Fibroblast of skin of right biceps (primary cell): ENCODE measurements at regions not wholly inside any gene's neighbourhood (a gene's known extent, or its start where the extent isn't known, plus 50 kb on each side); places are given as distances from the start of the nearest gene placed in this dataset.

ENCODE experiments used
- DNase-seq: peaks from one replicate; pipeline ENCODE4 v3.0.0-alpha.2; 2013

DNA sequence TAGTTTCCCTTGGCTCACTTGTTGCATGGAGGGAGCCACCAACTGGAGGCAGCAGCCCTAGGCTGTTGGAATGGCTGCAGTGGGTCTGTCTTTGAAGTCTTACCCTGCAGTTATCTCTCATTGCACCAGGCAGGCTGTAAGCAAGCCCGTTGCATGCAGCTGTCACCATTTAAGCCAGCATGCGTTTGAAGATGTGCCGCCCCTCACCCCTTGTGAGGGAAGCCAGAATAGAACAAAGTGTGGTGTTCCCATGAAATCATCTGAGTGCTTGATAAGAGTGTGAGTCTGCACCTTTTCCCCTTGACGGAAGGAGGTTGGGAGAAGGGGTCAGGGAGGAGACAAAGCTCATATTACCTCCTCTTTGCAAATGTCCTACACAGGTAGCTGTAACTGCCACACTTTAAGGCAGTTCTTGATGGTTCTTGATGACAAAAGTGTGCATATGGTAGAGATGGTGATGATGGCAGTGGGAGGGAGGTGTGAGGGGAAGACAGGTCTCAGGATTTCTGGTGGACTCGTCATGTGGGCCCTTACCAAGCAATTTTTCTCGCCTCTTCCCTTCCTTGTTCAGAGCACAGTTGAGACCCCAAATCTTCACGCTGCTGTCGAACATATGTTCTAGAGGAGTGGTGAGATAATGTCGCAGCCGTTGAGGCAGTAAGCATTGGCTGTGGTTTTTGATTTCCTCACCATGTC is 191.4 kb upstream of the LEF1 start:
- no peak for DNase-seq

DNA sequence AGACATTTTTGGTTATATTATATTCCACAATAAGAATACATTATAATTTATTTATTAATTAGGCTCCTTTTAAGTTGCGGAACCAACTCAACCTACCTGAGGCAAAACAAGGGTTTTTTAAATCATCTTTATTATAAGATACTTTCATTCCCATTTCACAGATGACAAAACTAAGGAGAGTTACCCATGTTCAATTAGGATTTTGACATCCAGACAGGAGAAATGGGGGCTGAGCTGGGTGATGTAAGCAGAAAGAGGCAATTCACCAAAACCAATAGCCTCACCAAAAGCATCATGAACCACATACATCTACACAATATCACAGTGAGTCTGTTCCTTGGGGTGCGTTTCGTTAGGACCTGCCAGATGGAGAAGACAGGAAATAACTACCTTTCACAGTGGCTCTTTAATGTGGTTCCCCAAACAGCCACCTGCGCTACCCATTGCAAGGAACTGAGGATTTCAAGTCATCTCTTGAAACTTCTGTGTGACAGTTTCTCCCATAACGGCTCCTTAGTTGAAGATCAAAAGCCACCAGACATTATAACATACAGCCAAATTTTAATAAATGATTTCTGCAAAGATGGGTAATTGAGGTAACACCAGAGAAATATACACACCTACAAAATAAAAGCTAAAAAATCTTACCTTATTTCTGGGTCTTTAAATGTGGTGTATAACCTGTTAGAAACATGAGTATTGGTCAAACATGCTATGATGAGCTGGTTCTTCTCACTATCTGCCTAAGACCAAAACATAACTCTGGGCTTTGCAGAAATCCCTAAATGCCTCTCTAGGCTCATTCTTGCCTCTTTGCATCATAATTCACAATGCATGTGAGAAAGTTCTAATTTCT is 190.6 kb upstream of the LEF1 start:
- DNase-seq = no peak

DNA sequence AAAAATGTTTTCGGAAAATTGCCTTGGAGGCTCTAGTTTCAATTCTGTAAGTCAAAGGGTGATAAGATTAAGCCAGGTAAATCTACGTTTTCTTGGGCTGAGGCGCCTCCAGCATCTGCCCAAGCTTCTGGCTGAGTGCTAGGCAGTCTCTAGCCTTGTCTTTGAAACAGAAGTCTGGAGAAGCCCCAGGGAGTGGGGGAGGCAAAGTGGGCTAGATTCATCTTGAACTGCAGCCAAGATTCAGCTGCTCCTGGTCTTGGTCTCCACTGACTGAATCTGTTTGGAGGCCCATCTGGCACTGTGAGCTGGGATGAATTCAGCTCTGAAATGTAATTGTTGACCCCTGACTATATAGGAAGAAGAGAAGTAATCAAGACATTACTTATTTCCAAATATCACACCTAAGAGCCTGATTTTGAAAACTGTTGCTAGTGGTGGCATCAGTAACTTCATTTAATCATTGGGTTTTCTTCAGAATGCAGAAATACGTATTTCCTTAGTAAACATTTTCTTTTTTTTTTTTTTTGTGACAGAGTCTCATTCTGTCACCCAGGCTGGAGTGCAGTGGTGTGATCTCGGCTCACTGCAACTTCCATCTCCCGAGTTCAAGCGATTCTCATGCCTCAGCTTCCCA is 187.3 kb upstream of the LEF1 start:
- DNase-seq = no peak

DNA sequence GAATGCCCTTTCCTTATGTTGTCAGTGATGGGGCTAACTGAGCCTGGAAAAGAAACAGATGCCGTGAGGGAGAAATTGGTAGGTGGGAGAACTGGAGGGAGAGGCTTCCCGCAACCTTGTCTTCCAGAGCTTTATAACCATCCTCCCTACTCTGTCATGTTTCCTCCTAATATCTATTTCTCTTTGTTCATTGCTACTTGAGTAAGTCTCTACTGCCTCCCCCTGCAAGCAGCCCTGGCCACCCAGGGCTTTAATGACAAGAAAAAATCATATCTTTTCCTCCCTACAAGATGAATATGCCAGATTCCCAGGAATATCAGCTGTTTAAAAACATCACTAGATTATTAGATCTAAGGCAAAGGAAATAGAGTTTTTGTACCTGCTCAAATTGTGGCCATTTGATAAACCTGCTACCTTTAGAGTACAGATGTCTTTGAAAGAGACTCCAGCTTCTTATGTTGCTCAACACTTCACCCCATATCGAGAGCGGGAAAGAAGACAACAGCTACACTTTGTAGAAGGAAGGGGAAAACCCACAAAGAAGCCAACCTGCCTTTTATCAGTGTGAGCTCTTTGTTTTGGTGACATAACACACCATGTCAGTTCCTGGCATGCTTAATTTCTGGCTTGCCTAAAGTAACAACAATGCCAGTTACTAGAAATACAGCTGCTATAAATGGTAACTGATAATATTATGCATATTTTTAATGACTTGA is 186.6 kb upstream of the LEF1 start:
- no peak for DNase-seq

DNA sequence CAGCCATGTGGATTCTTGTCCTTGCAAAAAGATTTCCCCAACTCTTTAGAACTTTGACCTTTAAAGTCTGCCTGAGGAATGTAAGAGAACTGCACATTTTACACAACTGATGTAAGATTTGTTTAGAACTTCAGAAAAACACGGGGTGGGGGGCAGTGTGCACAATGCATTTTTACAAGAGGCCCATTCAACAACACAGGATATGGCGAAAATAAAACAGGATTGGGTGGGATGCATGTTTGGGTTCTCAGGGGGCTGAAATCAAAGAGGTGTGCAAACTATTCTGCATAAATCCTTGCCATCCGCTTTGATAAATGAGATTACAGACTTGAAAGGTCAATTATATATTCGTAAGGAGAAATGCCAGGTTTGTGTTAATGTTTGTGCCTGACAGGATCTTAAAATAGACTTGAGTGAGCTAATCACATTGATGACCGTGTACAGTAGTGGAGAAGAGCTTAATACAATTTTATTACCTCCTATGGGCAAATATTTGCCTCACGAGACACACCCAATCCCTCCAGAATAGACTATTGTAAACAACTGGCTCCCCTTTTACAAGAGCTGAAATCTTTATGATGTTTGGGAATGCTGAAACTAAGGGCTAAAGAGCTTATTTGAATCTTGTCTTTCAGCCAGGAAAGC is 184.1 kb upstream of the LEF1 start:
- no peak for DNase-seq

DNA sequence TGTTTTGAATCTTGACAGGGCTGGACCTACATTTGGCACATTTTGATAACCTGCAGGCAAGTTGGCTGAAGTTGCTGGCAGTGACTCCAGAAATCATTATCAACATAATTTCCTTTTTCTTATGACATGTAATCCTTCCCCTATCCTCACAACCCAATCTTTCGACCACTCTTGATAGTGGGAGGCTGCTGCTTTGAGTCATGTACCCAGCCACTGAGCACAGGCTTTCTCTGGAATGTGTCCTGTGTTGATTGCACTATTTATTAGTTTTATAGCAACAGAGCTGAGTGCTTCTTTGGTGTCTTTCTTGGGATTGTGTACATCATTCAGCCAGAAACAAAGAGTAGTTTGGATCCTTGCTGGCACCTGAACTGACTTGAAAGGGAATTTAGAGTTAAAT is 183.1 kb upstream of the LEF1 start:
- peak; percentile 38 for DNase-seq

DNA sequence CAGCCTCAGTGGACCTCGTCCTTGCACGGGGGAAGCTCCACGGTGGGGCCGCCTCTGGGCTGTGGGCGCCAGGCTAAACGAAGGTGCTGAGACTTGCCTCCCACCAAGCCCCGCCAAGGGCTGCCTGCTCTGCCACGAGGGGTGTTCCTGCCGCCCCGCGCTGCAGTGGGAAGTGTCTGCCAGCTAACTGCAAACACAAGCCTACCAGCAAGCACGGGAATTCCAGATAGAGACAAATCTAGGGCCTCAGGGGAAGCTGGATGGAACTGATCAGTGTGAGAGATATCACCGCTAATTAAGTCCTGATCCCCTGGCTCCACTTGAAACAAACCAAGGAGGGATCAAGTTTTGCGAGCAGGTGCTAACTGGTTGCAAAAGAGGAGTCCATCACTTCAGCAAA is 181.6 kb upstream of the LEF1 start:
- no peak for DNase-seq

DNA sequence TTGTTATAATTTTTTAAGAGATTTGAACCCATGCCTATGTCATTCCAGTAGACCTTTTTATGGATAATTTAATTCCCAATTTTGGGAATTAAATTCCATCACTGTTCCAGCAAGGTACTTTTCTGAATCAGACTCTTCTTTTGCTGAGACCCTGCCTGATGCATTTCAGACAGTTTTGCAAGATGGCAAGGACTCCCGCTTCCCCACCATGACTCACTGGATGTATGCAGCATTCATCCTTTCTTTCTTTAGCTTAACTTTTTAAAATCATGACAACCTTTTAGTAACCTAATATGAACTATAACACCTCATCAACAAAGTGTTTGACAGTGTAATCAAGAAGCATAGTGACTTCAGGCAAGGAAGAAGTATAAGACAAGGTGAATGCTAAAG is 178.1 kb upstream of the LEF1 start:
- DNase-seq = peak; percentile 63

DNA sequence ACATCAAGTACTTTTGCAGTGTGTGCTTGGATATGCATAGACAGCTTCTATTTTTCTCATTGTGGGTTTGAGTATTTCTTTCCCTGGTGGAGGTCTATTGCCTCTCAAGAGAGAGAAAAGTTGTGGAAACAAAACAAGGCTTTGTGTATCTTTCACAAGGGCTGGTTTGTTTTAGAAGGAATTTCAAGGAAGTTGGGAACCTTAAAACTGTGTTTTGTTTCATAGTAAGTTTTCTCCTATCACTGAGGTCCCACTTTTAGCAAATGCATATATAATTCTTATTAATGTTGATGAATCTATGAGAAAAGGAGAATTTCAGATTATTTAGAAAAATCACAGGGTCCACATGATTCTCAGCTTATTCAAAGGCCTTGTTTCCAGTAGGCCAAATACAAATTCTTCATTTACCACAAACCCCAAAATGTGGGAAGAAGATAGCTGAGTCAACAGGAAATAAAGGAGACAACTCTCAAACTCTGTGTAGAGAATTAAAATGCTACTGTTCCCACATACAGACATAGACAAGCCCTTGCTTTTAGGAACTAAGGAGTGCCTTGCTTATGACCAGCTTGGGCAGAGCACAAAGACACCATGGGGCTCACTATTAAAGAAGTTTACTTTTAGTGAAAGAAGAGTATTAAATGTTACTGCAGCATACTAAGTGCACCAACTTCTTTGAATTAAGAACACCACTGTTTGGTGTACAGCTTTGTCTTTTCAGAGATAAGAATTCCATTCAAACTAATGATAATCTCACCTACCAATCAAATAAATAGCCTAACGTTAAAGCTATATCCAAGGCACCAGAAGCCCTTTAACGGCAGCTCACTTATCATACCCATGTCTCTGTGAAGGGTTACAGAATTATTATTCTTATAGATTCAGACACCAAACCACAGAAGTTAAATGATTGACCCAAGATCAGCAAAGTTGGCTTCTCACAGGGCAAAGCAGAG is 177.4 kb upstream of the LEF1 start:
- DNase-seq = peak; percentile 88

DNA sequence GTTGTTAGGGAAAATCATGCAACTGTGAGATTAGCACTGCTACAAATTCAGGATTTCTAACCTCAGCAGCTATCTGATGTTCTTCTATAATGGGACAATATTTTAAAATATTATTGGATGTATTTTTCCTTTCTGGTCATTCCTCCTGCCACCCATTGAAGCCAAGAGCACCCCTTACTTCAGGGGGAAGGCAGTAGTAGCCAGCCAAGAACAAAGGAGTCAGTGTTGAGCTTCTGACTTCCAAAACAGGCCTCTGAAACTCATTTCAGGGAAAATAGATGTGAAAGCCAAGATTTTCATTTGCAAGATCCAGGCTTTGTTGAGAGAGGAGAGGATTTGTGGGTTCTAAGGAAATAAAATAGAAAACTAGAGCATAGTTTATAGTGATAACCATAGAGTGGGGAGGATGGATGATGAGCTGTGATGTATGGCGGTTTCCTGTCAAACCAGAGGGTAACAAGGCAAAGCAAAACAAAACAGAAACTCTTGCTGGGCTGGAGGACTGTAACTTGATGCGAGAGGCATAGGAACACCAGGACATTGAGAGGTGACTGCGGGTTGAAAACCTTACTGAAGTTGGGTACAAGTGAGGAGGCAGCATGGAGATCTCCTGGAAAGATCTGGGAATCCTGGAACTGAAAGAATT is 173.7 kb upstream of the LEF1 start:
- DNase-seq = no peak

DNA sequence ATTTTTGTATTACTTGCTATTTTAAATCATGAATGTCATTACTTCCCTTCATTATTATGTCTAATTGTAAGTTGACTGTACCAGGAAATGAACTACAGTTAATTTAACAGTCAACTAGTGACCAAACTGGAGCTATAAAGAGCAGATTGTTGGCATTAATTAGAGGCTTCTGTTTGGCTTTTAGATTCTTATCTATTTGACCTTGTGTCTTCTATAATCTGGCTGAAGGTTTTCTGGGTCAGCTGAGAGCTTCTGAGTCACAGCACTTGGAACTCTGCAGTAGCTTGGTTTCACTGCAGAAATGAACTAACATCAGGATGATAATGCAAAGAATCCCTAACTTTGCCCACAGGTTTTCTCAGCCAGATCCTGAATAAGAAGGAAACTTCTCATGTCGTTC is 169.2 kb upstream of the LEF1 start:
- DNase-seq = peak; percentile 57

DNA sequence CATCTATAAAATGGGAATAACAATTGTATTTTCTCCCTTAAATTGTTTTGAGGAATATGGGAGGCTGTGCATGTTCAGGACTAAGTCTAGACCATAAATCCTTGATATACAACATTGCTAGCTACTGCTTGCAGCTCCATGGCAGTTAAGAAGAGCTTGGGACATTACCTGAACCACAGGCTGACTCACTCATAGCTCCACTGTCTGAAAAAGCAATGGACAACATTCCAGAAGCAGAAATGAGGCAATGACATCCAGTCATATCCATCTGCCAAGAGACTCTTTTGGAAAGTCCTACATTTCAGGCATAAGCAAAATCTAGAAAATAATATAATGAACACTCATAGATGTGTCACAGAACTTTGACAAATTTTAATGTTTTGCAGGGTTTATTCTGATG is 167.3 kb upstream of the LEF1 start:
- DNase-seq = peak; percentile 86

DNA sequence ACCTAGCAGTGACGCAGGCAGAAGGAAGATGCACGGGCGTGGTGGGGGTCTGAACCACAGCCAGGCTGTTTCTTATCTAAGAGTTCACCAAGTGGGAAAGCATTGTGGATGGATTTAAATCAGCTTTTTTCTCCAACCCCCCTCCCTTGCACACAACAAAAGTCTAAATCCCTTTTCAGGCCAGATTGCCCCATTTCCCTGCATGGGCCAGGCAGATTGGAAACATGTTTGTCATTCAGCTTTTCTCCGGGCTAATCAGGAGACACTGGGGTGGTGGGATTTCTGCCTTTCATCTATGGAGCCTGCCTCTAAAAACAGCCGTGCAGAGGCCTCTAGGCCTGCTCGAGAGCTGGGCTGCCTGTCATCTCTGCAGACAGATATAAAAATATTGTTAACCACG is 166.3 kb upstream of the LEF1 start:
- no peak for DNase-seq

DNA sequence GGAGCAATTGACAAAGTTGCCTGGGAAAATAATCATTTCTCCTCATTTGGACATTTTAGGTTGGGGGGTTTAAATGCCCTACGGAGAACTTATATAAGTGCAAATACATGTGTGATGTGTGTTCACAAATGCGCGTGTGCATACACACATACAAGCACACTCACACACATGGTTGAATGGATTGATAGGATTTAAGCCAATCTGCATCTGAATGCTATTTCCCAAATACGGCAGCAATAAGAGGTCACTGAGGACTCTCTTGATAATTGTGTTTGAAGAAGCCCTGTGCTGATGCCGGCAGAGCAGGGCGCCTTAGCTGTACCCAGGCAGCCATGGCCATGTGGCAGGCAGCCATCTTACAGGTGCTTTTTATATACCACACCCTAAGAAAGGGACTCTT is 165.3 kb upstream of the LEF1 start:
- no peak for DNase-seq

DNA sequence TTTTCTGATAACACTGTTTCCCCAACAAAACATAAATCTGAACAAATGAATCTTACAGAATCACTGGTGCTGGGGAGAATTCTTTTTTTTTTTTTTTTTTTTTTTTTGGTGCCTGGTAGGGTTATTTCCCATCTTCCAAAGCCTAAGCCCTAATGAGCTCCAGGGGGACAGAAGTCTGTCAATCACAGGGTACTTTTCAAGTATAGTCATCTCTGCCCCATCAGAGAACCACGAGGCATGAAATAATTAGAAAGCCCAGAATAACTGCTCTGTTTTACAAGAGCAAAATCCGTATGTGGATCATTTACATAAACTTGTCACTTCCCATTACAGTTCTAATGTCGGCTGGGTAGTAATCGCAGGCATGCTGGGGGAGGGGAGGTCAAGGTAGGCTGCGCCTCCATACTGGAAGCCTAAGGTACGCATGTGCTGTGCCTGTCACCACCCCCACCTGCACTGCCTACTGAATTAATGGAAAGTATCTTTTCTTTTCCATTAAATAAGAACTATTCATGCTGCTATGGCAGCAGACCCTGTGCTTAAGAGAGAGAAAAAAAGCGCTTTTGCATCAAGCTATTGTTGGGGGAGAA is 164.7 kb upstream of the LEF1 start:
- DNase-seq = no peak

DNA sequence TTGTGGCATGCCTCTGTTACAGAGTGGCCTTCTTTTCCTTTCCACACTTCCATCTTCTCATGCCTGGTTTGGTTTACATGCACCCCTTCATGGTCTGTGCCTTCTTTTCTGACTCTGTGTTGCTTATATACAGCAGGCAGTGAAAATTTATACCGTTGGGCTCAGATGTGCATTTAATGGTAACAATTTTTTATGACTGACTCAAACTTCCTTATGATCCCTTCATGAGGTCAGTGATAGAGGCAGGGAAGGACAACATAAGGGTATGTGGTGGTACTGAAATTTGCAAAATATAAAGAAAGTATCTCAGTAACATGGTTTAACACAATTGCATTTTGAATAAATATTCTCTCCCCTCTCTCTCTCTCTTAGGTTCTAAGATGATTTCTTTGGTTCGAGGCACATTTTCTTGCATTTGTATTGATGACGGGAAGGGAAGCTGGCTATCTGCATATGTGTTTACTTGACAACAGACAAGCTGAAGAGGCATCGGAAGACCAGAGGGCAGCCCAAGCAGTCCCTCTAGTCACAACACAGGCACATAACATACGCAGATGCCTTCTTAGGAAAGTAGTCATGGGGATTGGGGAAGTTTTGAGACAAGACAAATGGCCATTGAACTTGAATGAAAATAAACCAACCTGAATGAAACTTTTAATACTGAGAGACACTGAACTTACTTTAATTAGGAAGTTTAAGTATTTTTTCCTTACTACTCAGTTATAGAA is 163.3 kb upstream of the LEF1 start:
- no peak for DNase-seq

DNA sequence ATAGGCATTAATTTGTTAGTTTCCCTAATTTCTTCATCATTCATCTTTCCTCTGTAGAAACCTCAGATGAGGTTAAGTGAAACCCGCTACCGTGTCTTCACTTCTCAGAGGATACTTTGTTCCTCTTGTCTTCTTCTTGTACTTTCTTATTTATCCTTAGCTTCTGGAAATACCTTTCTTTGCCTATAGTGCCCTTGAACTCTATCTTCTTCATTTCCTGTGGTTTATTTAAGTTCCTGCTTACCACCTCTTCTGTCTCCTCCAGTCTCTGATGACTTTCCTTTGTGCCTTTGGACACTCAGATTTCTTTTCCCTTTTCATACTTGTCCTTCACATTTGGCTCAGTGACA is 159.6 kb upstream of the LEF1 start:
- DNase-seq = no peak

DNA sequence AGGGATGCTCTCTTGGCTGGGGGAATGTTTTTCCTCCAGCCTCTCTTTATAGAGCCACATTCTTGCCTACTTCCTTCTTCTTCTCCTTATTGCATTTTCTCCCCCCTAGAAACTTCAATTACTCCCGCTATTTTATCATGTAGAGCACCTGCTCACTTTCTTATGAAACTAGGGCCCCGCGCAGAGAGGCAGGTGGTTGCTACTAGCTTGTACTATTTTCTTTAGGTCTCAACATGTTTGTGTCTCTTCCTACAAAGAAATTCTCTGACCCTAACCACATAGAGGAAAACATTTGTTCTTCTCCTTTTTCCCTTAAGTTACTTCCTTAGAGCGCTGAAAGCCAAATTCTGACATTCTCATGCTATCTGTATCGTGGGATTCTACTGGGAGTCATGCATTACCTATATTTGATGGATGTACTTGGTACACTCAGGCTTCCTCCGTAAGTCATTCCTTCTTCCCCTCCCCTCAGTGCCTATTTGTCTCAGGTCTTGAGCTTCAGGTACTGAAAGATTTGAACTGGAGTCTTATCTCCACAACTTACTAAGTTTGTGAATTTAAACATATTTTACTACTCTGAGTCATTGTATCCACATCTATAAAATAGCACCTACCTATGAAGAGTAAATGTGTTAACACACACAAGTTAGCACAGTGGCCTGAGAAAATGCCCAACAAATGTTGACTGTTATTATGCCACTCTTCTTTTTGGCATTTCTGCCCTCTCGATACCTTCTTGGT is 159.1 kb upstream of the LEF1 start:
- DNase-seq = no peak

DNA sequence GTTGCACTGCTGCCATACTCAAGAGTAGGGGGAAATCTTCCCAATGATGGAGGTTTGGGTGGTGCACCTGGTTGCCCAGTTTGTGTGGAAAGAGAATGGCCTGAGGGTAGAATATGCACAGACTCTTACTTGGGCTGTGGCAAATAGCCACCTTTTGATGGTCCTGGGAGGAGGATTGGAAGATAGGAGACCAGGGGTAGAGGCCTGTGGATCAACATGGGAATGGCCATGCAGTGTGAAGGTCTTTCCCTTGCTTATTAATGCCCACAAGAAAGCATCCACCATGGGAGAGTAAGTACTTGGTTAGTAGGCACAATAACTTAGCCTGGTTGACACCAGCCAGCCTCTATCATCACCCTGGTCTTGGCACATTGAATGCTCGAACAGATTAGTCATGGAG is 156.8 kb upstream of the LEF1 start:
- DNase-seq = no peak
